NT2/D1 (cell line): ENCODE measurements at regions not wholly inside any gene's neighbourhood (a gene's known extent, or its start where the extent isn't known, plus 50 kb on each side); places are given as distances from the start of the nearest gene placed in this dataset.

ENCODE experiments used
- SUZ12 ChIP-seq: IDR thresholded peaks from 2 replicates; pipeline ENCODE4 v1.6.1; 2011; ENCODE audit not compliant: insufficient read length, insufficient read depth; ENCODE audit errors: extremely low read depth
- YY1 ChIP-seq: IDR thresholded peaks from 2 replicates; pipeline ENCODE4 v1.6.1; 2011; ENCODE audit not compliant: insufficient read length, insufficient read depth
- ZNF274 ChIP-seq: IDR thresholded peaks from 2 replicates; pipeline ENCODE4 v1.6.1; 2011; ENCODE audit warnings: mild to moderate bottlenecking, low read depth, low read length

GRCh38 chr10:109259293-109259692 is 664.0 kb downstream of the XPNPEP1 start:
- TF ChIP-seq SUZ12: no peak
- TF ChIP-seq YY1: no peak
- TF ChIP-seq ZNF274: no peak
